COLO829 (cell line): ENCODE measurements at regions not wholly inside any gene's neighbourhood (a gene's known extent, or its start where the extent isn't known, plus 50 kb on each side); places are given as distances from the start of the nearest gene placed in this dataset.
"Not testable (repeated sequence)": the region's sequence is repeated elsewhere in the genome, so short reads cannot be mapped to it uniquely, and the experiment has no call there.

Experiments
- DNase-seq: peaks from one replicate; pipeline ENCODE4 v3.0.0; 2012; ENCODE audit warnings: low spot score

DNA sequence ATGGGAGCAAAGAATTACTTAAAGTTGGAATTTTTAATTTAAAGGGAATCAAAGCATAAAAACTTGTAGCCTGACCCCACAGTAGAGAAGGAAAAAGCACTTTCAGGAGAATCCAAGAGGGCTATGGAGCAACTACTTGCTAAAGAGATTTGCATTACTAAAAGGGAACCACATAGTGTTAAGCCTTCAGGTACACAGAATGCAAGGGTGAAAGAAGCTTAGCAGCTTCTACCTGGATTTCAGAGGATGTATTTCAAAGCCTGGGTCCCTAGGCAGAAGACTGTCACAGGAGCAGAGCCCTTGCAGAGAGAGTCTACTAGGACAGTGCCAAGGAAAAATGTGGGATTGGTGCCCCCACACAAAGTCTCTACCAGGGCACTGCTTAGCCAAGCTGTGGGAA lies 575.0 kb downstream of the GBE1 start:
- DNase-seq, result no peak

DNA sequence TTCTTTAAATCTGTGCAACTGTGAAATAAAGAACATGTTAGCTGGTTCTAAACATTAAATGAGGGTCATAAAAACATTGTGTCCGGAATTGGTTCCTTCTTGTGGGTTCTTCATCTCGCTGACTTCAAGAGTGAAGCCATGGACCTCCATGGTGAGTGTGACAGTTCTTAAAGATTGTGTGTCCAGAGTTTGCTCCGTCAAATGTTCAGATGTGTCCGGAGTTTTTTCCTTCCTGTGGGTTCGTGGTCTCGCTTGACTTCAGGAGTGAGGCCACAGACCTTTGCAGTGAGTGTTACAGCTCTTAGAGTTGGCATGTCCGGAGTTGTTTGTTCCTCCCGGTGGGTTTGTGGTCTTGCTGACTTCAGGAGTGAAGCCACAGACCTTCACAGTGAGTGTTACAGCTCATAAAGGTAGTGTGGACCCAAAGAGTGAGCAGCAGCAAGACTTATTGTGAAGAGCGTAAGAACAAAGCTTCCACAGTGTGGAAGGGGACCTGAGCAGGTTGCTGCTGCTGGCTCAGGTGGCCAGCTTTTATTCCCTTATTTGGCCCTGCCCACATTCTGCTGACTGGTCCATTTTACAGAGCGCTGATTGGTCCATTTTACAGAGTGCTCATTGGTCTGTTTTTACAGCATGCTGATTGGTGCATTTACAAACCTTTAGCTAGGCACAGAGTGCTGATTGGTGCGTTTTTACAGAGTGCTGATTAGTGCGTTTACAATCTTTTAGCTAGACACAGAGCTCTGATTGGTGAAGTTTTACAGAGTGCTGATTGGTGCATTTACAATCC lies 579.2 kb downstream of the GBE1 start:
- DNase-seq, result not testable (repeated sequence)

DNA sequence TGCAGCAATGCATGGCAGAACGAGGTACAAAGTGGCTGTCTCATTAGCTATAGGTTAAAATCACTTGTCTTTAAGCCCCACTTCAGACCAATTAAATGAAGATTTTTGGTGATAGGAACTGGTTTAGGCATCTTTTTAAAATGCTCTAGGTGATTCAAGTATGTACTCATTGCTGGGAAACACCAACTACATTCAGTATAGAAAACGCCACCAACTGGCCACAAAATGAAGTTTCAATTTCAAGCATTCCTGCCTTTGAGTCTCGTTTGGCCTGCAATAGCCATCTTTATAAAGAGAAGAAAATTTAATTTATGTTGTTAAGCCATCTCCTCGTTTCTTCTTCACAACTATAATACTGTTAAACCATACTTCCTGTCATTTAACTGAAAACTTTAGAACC lies 587.9 kb downstream of the GBE1 start:
- DNase-seq, result no peak

DNA sequence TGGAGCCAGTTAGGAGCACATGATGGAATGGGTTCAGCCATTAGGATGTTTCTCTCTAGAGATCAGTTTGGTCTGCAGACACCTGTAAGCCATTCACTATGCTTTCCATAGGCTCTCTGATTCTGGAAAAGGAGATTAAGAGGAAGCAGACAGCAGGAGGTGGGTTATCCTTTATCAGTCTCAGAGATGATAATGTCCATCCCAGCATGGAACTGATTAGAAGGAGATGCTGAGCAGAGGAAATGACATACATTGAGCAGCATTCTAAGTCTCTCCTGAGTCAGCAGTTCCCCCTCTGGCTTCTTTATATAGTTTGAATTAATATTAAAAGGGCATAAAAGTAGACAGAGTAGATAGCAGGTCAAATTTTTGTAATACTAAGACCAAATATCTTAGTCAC lies 591.1 kb downstream of the GBE1 start:
- no peak for DNase-seq

DNA sequence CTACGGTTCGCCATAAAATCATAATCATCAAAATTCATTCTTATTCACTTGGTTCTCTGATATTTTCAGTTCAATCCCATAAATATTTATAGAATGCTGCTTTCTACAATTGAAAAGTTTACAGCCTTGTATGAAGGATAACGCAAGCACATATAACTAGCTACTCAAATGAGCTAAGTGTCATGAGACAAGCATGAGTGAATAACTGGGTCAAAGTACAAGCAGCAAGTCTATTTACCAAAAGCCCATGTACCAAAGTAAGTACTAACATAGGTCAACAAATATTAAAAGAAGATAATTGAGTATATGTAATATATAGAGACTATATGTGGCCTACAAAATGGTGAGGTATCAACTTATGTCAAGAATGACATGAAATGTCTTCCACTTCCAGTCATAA lies 596.6 kb downstream of the GBE1 start:
- no peak for DNase-seq

DNA sequence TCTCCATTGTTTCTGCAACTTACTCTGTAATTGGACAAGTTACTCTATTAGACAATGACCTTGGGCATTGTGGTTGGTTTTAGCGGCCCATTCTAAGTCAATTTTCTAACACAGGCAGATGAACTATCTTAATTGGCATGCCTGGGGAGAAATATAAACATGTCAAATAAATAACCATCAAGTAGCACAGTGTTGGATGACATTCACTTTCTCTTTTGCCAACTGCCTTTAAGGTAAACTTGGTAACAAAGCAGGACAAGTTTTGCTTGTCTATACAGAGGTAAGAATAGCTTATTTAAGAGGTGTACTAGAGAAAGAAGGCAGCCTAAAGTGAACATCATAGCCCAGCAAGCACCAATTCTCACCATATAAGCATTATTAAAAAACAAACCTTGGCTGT lies 599.6 kb downstream of the GBE1 start:
- DNase-seq, result no peak

DNA sequence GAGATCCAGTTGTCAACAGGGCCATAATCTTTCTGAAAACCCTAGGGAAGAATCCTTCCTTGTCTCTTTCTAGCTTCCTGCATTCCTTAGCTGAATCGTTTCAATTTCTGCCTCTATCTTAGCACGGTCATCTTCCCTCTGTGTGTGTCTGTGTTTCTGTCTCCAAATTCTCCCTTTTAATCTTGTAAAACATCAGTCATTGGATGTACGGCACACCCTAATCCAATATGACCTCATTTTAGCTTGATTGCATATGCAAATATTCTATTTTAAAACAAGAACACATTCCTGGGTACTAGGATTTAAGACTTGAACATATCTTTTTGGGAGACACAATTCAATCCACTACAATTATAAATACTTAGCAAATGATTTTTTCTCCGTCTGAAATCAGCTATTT lies 600.3 kb downstream of the GBE1 start:
- no peak for DNase-seq

DNA sequence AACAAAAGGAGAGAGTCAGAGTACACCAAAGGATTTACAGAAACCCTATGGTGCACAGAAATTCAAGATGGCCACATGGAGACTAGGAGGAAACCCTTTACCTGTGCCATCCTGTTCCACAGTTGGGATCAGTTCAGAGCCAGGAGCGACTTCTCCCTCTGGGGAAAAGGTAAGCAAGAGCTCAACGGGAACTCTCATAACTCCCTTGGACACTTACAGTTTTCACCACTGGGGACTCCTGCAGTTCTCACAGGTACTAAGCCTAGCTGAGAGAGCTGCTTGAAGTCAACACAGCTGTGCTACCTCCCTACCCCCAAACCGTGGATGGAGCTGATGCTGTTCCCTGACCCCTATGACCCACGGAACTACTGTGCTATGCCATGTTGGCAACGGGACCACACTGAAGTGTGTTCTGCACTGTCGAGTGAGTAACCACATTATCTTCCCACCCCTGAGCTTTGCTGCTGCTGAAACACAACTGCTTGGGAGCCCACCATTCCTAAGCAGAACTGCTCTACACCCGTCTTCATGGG lies 606.8 kb downstream of the GBE1 start:
- no peak for DNase-seq

DNA sequence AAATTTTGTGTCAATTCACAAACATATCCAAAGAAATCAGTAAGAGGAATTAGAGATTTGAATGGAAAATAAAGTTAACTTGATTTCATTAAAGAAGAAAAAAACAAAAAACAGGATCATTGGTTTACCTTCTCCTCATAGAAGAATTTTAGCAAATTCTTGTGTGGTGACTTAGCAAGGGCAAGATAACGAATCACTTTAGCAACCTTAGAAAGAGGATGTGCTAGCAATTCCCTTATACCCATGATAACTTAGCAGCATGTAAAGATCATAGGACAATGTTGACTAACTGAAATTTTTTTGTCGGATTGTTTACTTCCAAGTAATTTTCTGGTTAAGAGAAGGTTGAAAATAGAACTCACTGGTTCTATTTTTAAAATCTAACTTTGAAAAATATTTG lies 609.3 kb downstream of the GBE1 start:
- no peak for DNase-seq

DNA sequence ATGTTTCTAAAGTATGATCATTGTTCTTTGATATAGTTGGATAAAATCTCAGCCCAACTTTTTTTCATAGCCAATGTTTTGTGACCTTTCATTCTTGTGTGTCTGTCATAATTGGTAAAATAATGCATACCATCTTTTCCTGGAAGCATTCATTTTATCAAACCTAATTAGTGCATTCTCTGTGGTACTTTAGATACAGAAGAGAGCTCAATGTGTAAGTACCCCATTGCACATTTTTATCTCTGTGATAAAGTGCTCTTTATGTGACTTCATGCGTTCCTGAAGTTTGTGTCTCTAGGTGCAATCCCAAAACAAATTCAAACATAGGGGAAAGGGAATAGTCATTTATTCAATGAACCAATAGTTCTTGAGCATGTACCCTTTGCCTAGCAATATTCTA lies 628.5 kb downstream of the GBE1 start:
- DNase-seq, result no peak

DNA sequence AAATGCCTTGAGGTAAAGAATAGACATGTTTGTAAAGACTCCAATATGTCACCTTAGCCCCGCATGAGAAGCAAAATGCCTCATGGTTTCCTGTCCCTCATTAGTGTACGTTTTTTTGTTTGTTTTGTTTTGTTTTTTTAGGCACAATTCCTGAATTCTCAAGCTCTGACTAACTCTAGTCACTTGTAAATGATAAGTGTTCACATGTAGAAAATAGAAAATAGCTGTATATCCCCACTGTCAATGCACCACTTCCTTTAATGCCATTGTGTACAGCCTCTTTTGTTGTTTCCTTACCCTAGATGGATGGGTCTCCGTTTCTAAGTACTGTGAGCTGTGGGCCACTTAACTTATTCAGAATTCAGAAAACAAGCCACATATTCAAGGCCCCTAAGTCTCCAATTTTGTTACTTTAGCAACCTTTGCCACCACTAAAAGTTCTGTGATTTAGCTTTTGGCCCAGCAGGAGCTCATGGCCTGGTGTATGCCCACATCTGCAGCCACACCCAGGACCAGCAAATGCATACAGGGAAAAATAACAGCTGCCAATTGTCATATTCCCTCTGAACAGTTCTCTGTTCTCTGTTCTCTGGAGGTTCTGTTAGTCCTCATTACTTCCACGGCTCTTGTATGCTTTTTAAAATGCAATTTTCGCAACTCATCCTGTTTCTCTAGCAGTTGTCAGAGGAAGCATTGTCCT lies 655.5 kb downstream of the GBE1 start:
- DNase-seq, result no peak

DNA sequence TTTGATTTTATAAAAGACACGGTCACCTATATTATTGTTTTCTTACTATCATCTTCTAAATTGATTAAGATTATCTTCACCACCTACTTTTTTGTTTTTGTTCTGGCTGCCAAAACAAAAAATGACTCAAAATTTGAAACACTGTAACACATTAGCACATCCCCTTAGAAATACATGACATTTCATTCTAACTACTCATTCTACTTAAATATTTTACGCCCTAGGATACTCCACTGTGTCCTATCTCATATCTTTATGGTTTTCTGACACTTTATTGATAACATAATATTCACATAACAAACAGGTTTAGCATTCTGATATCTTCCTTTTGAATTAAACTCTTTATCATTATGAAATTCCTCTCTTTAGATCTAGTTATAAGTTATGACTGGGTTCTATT lies 656.2 kb downstream of the GBE1 start:
- DNase-seq, result no peak

DNA sequence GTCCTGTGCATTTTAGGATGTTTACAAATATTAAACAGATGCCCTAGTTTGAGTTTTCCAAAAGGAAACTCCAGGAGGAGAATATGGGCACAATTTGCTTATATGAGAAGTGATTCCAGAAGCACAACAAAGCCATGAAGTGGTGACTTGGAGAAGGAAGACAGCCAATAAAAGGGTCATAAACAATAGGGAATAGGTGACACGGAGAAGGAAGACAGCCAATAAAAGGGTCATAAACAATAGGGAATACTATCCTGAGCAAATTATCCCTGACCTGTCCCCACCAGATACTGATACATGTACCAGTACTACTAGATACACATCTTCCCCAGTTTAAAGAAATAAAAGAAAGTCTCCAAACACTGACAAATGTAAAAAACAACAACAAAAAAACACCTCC lies 663.6 kb downstream of the GBE1 start:
- no peak for DNase-seq

DNA sequence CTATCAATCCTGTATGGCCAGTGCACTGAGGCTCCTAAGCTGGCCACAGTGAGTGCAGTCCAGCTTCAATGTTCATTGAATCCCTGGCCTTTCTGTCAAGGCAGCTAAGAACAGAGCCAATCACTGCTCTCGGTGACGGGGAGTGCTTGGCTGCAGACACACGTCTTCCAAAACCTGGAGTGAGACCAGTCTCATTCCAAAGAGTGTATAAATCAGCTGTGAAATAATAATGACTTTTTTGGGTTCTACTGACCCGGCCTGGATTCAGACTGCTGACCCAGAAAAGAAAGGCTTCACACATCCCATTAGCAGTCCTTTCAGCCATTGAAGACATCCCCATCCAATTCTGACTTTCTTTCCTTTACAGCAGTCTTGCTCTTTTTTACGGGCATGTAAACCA lies 665.5 kb downstream of the GBE1 start:
- DNase-seq, result no peak

DNA sequence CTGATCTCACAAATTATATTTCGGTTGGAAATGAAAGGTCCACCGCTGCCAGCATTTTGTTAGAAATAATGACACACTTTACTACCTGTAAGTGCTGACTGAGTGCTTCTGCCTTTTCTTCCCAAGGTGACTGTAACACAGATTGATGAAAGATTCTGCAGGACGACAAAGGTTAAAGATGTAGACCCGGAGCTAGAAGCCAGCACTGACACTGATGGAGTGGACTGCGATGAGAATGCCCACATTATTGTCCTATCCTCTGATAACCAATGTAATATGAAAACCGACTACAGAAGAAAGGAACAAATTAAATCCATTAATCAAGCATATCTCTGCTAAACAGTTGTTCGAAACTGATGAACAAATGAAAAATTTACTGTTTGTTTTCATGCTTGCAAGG lies 666.5 kb downstream of the GBE1 start:
- DNase-seq, result no peak

DNA sequence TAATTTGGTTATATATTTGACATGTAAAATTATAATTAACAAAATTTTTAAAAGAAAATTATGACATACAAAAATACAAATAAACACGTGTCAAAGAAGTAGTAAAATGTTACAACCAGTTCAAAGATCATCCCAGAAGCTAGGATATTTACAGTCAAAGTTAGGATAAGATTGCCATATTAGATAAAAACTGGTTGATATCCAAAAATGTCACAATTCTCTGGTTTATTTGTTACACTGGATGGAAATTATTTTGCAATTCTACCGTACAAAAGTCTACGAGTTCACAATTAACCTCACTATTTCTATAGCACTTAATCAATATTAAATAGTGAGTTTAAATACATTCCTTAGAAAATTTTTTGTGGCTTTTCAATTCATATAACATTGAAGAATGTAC lies 673.8 kb downstream of the GBE1 start:
- no peak for DNase-seq

DNA sequence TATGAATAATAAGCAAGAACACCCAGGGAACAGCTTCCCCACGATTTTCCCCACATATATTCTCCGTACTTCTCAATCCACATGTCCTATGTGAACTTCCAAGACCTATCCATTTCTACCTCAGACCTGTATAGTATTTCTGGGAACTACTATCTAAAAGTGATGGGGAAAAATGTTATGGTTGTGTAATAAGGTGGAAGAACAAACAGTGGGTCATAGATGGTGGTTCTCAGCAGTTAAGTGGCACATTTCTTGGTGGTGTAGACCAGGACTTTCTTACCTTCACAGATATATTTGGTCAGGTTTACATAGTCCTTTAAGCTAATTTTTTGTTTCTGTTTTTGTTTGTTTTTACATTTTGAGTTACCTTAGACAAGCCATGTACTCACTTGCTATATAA lies 675.1 kb downstream of the GBE1 start:
- DNase-seq, result no peak

DNA sequence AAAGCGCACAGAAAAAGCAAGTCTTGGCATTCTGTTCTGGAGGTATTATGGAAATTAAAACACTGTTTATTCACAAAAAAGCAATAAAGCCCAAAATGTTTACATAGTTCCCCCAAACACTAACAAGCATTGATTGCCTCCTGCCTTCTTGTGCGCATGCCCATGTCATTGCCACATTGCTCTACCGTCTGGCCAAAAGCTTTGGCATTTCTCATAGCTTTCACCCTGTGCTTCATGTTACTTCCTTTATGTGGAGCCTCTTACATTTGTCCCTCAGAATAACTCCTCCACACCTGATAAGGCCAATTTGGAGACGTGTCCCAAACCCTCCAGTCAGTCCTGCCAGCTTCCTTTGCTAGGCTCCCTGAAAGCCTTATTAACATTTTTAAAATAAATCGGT lies 680.8 kb downstream of the GBE1 start:
- no peak for DNase-seq

DNA sequence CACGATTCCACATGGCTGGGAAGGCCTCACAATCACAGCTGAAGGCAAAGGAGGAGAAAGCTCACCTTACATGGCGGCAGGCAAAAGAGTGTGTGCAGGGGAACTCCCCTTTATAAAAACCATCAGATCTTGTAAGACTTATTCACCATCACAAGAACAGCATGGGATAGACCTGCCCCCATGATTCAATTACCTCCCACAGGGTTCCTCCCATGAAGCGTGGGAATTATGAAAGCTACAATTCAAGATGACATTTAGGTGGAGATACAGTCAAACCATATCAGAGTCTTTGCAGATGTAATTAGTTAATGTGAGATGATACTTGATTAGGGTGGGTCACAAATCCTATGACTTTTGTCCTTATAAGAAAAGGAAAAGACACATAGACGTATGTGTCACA lies 688.9 kb downstream of the GBE1 start:
- no peak for DNase-seq

DNA sequence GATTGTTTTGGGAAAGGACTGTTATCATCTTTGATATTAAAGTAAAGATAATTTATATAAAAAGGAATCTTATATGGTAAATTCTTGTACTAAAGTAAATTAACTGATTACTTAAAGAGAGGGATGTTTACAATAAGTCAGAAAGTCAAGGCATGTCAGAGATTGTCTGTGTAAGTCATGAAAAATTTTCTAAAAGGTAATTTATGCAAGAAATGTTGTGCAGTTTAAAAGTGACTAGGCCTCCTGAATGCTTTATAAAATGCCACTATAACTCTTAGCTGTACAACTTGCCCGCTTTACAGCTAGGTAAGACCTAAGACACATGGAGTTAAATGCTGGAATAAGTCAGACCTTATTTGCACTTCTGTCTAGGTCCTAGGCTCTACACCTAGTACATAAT lies 692.9 kb downstream of the GBE1 start:
- no peak for DNase-seq

DNA sequence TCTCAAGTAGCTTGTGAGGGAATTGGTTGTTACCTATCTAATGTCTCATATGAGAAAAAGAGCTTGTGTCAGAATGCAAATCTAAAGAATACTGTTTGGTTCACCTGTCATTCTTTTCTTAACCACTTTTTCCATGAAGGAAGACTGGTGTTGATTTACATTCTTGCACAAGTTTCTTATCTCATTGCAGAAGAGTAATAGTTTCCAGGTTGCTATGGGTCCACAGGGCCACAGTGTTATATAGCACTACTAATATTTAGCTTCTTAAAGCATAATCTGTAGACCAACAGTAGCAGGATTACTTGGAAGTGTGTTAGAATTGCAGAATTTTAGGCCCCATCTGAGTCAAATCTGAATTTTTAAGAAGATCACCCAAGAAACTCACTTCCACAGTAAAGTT lies 697.5 kb downstream of the GBE1 start:
- no peak for DNase-seq

DNA sequence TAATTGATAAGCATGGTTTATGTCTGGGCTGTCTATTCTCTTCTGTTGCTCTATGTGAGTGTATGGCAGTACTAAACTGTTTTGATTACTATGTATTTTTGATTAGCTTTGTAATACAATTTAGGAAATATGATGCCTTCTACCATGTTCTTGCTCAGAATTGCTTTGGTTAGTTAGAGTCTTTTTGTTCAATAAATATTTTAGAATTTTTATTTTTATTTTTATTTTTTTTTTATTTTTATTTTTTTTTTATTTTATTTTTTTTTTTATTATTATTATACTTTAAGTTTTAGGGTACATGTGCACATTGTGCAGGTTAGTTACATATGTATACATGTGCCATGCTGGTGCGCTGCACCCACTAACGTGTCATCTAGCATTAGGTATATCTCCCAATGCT lies 710.3 kb downstream of the GBE1 start:
- not testable (repeated sequence) for DNase-seq

DNA sequence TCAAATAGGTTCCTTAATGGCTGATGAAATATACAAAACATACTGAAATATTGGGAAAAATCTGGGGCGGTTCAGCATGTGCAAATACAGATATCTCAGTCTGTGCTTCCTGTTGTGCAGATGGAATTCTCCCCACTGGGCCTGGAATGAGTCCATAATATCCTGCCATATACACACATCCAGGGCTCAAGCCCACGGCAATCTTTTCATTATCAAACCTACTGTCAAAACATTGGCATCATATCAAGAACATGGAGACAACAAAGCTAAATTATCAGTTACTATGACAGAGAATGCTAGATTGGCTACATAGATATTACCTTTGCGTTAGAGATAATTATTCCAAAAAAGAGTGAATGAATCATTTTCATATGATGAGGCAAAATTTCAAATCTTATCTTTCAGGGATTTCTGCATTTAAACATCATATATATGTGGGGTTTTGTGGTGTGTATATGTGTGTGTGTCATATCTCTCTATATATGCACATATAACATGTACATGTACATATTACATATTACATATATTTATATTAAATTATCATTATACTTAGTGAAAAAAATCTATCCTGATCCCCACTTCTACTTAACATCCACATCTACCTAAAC lies 713.3 kb downstream of the GBE1 start:
- DNase-seq, result no peak
